Astrocyte (in vitro differentiated cells and primary cell): ENCODE measurements at regions not wholly inside any gene's neighbourhood (a gene's known extent, or its start where the extent isn't known, plus 50 kb on each side); places are given as distances from the start of the nearest gene placed in this dataset.

ENCODE experiments used
- EZH2 ChIP-seq: IDR thresholded peaks from 2 replicates; pipeline ENCODE4 v1.6.1; 2012; ENCODE audit warnings: mild to moderate bottlenecking, low read length, inconsistent platforms; ENCODE audit not compliant: insufficient read depth
- TF ChIP-seq, protein P1 (sequence below): IDR thresholded peaks from 2 replicates; pipeline ENCODE4 v1.5.1; 2011; ENCODE audit warnings: low read depth, mild to moderate bottlenecking, inconsistent platforms, low read length, moderate library complexity; ENCODE audit not compliant: insufficient read depth

- TF ChIP-seq, protein P1, sequence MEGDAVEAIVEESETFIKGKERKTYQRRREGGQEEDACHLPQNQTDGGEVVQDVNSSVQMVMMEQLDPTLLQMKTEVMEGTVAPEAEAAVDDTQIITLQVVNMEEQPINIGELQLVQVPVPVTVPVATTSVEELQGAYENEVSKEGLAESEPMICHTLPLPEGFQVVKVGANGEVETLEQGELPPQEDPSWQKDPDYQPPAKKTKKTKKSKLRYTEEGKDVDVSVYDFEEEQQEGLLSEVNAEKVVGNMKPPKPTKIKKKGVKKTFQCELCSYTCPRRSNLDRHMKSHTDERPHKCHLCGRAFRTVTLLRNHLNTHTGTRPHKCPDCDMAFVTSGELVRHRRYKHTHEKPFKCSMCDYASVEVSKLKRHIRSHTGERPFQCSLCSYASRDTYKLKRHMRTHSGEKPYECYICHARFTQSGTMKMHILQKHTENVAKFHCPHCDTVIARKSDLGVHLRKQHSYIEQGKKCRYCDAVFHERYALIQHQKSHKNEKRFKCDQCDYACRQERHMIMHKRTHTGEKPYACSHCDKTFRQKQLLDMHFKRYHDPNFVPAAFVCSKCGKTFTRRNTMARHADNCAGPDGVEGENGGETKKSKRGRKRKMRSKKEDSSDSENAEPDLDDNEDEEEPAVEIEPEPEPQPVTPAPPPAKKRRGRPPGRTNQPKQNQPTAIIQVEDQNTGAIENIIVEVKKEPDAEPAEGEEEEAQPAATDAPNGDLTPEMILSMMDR, result no peak
- no peak for TF ChIP-seq EZH2
Observed at GRCh38 chr9:73880101-73880500, 617.0 kb upstream of the RORB start.
